Liver (tissue), 8 donors: ENCODE measurements at regions not wholly inside any gene's neighbourhood (a gene's known extent, or its start where the extent isn't known, plus 50 kb on each side); places are given as distances from the start of the nearest gene placed in this dataset.

Experiments used
- DNase-seq: peaks from one replicate; pipeline ENCODE4 v3.0.0-alpha.2; 2017; ENCODE audit warnings: low spot score
- H3K27ac ChIP-seq, 2 donors: one replicate each; pipeline ENCODE4 v1.7.0; 2013; ENCODE audit warnings: inconsistent platforms in 2 of 2, low read length in 2 of 2, control low read depth in 1 of 2, low read depth in 1 of 2, mild to moderate bottlenecking in 1 of 2
- H3K27me3 ChIP-seq, 4 donors: one replicate each; pipeline versions ENCODE4 v1.6.1 to v1.7.0; 2013; ENCODE audit warnings: low read length in 3 of 4, inconsistent platforms in 1 of 4, mild to moderate bottlenecking in 1 of 4, moderate library complexity in 1 of 4; ENCODE audit not compliant: control insufficient read depth in 4 of 4, insufficient read depth in 4 of 4
- H3K36me3 ChIP-seq, 4 donors: one replicate each; pipeline versions ENCODE4 v1.6.1 to v1.7.0; 2013; ENCODE audit warnings: low read length in 3 of 4, mild to moderate bottlenecking in 3 of 4, low read depth in 1 of 4, moderate library complexity in 1 of 4; ENCODE audit not compliant: control insufficient read depth in 4 of 4, insufficient read depth in 3 of 4
- H3K4me1 ChIP-seq, 4 donors: one replicate each; pipeline versions ENCODE4 v1.6.1 to v1.7.0; 2013; ENCODE audit warnings: low read length in 3 of 4, mild to moderate bottlenecking in 3 of 4, moderate library complexity in 1 of 4; ENCODE audit not compliant: control insufficient read depth in 4 of 4, insufficient read depth in 4 of 4
- H3K4me3 ChIP-seq, 3 donors: one replicate each; pipeline versions ENCODE4 v1.6.1 to v1.7.0; 2013; ENCODE audit warnings: low read length in 3 of 3, control low read depth in 1 of 3, low read depth in 1 of 3, mild to moderate bottlenecking in 1 of 3
- H3K9ac ChIP-seq, 2 donors: one replicate each; pipeline ENCODE4 v1.7.0; 2013; ENCODE audit warnings: low read length in 2 of 2, mild to moderate bottlenecking in 2 of 2, moderate library complexity in 2 of 2, control low read depth in 1 of 2, low read depth in 1 of 2
- H3K9me3 ChIP-seq, 4 donors: one replicate each; pipeline versions ENCODE4 v1.6.1 to v1.7.0; 2013; ENCODE audit warnings: low read length in 3 of 4; ENCODE audit not compliant: control insufficient read depth in 4 of 4
- ATF3 ChIP-seq: IDR thresholded peaks from 2 replicates; pipeline ENCODE4 v1.6.1; 2016; ENCODE audit warnings: antibody characterized with exemption
- CTCF ChIP-seq: fragments of 150-350 bp; IDR thresholded peaks from 2 replicates; pipeline ENCODE4 v1.5.1; 2017; ENCODE audit warnings: improper control_type of control experiment, low read depth, low read length; ENCODE audit not compliant: missing input control
- EGR1 ChIP-seq, 2 donors: IDR thresholded peaks; 2 replicates each; pipeline ENCODE4 v1.6.1; 2016 to 2018; ENCODE audit warnings: antibody characterized with exemption in 2 of 2, low read depth in 2 of 2
- FOXA1 ChIP-seq: IDR thresholded peaks from 2 replicates; pipeline ENCODE4 v1.6.1; 2016; ENCODE audit warnings: antibody characterized with exemption
- FOXA2 ChIP-seq: IDR thresholded peaks from 2 replicates; pipeline ENCODE4 v1.6.1; 2016; ENCODE audit warnings: antibody characterized with exemption
- GABPA ChIP-seq, 2 donors: IDR thresholded peaks in 1 of 2; conservative IDR thresholded peaks in 1 of 2; 2 replicates each; pipeline ENCODE4 v1.6.1; 2016; ENCODE audit warnings: antibody characterized with exemption in 2 of 2, mild to moderate bottlenecking in 1 of 2, moderate library complexity in 1 of 2
- HNF4G ChIP-seq: IDR thresholded peaks from 2 replicates; pipeline ENCODE4 v1.6.1; 2016; ENCODE audit warnings: antibody characterized with exemption
- JUND ChIP-seq, 2 donors: IDR thresholded peaks; 2 replicates each; pipeline ENCODE4 v1.6.1; 2016; ENCODE audit warnings: antibody characterized with exemption in 2 of 2
- MAX ChIP-seq: IDR thresholded peaks from 2 replicates; pipeline ENCODE4 v1.6.1; 2016; ENCODE audit warnings: antibody characterized with exemption
- NR2F2 ChIP-seq: IDR thresholded peaks from 2 replicates; pipeline ENCODE4 v1.6.1; 2016; ENCODE audit warnings: antibody characterized with exemption
- RAD21 ChIP-seq, 2 donors: IDR thresholded peaks; 2 replicates each; pipeline ENCODE4 v1.6.1; 2016; ENCODE audit warnings: antibody characterized with exemption in 2 of 2, mild to moderate bottlenecking in 2 of 2
- REST ChIP-seq: IDR thresholded peaks from 2 replicates; pipeline ENCODE4 v1.6.1; 2016; ENCODE audit warnings: antibody characterized with exemption, mild to moderate bottlenecking
- RXRA ChIP-seq, 2 donors: IDR thresholded peaks; 2 replicates each; pipeline ENCODE4 v1.6.1; 2017 to 2018; ENCODE audit warnings: antibody characterized with exemption in 2 of 2, mild to moderate bottlenecking in 1 of 2
- TAF1 ChIP-seq: conservative IDR thresholded peaks from 2 replicates; pipeline ENCODE4 v1.6.1; 2016; ENCODE audit warnings: antibody characterized with exemption, mild to moderate bottlenecking
- YY1 ChIP-seq: IDR thresholded peaks from 2 replicates; pipeline ENCODE4 v1.6.1; 2016; ENCODE audit warnings: antibody characterized with exemption, mild to moderate bottlenecking
- ZBTB33 ChIP-seq: IDR thresholded peaks from 2 replicates; pipeline ENCODE4 v1.6.1; 2016; ENCODE audit warnings: antibody characterized with exemption
- WGBS: extraction: QIAGEN DNeasy Blood & Tissue Kit; methylation state at CpG from one replicate; pipeline ENCODE4 v1.1.7; 2013; 5-methylcytosine and 5-hydroxymethylcytosine counted together
- donor health status: healthy.
- donor health status: healthy.
- donor health status: healthy.
- donor health status: healthy.
- donor health status: healthy.

GRCh38 chr16:52603015-52603414 is 56.1 kb upstream of the TOX3 start:
- no peaks in the 10 kb centered on the region for H3K9me3 ChIP-seq
- no peak overlapping the region for H3K4me3 ChIP-seq
- 81% methylated on average over 1 of the region's 1 CpG for WGBS
- TF ChIP-seq TAF1 (no peak), FOXA2 (no peak), YY1 (no peak), ATF3 (no peak), NR2F2 (no peak), EGR1 (IDR thresholded peaks at IDR 0.05; ENCODE audit: low read depth in 2 of 2) (no peak), GABPA (IDR thresholded peaks at IDR 0.05 in 1 of 2, conservative IDR thresholded peaks at IDR 0.05 in 1 of 2) (no peak), ZBTB33 (no peak), HNF4G (no peak), RAD21 (IDR thresholded peaks at IDR 0.05) (no peak), RXRA (IDR thresholded peaks at IDR 0.05) (no peak), FOXA1 (no peak)
- no peaks in the 10 kb centered on the region for H3K36me3 ChIP-seq
- H3K4me1 ChIP-seq: no peaks in the 10 kb centered on the region
- H3K27ac ChIP-seq: no peak overlapping the region
- H3K9ac ChIP-seq: no peak overlapping the region
- no peak for DNase-seq
- H3K27me3 ChIP-seq: no peaks in the 10 kb centered on the region

- WGBS: 67% methylated on average over 5 of the region's 5 CpGs
- no peaks in the 10 kb centered on the region for H3K9me3 ChIP-seq
- no peak overlapping the region for H3K27ac ChIP-seq
- TF ChIP-seq ZBTB33 (no peak), RXRA (IDR thresholded peaks at IDR 0.05) (no peak), YY1 (no peak), FOXA1 (no peak), HNF4G (no peak), JUND (IDR thresholded peaks at IDR 0.05) (no peak), EGR1 (IDR thresholded peaks at IDR 0.05; ENCODE audit: low read depth in 2 of 2) (no peak), CTCF (no peak), ATF3 (no peak), MAX (no peak), GABPA (IDR thresholded peaks at IDR 0.05 in 1 of 2, conservative IDR thresholded peaks at IDR 0.05 in 1 of 2) (no peak), REST (no peak), NR2F2 (no peak), RAD21 (IDR thresholded peaks at IDR 0.05) (no peak), TAF1 (no peak)
- H3K9ac ChIP-seq: no peak overlapping the region
- H3K36me3 ChIP-seq: no peaks in the 10 kb centered on the region
- H3K27me3 ChIP-seq: no peaks in the 10 kb centered on the region
- no peak for DNase-seq
- H3K4me1 ChIP-seq: peaks cover 0 to 2% (median 0%) of the 10 kb centered on the region in 4 donors
- no peak overlapping the region for H3K4me3 ChIP-seq
Measured at GRCh38 chr16:52597772-52598483, 51.0 kb upstream of the TOX3 start.
